ENCODE measurements at regions not wholly inside any gene's neighbourhood (a gene's known extent, or its start where the extent isn't known, plus 50 kb on each side); places are given as distances from the start of the nearest gene placed in this dataset.

- TF ChIP-seq, protein P1, sequence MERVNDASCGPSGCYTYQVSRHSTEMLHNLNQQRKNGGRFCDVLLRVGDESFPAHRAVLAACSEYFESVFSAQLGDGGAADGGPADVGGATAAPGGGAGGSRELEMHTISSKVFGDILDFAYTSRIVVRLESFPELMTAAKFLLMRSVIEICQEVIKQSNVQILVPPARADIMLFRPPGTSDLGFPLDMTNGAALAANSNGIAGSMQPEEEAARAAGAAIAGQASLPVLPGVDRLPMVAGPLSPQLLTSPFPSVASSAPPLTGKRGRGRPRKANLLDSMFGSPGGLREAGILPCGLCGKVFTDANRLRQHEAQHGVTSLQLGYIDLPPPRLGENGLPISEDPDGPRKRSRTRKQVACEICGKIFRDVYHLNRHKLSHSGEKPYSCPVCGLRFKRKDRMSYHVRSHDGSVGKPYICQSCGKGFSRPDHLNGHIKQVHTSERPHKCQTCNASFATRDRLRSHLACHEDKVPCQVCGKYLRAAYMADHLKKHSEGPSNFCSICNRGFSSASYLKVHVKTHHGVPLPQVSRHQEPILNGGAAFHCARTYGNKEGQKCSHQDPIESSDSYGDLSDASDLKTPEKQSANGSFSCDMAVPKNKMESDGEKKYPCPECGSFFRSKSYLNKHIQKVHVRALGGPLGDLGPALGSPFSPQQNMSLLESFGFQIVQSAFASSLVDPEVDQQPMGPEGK (CRISPR knock-in tag; IDR thresholded peaks at IDR 0.05; ENCODE audit: borderline replicate concordance) = no peak
- TF ChIP-seq PPARA (CRISPR knock-in tag; IDR thresholded peaks at IDR 0.05; ENCODE audit: borderline replicate concordance) (no peak), ZNF70 (CRISPR knock-in tag; IDR thresholded peaks at IDR 0.05) (no peak), RARB (CRISPR knock-in tag; IDR thresholded peaks at IDR 0.05) (no peak), BACH2 (CRISPR knock-in tag; IDR thresholded peaks at IDR 0.05; ENCODE audit: borderline replicate concordance) (no peak), GLIS3 (CRISPR knock-in tag; IDR thresholded peaks at IDR 0.05) (no peak), ZNF565 (CRISPR knock-in tag; conservative IDR thresholded peaks at IDR 0.05; ENCODE audit: low read depth) (no peak), ZFP30 (CRISPR knock-in tag; IDR thresholded peaks at IDR 0.05) (no peak), ZC3H10 (CRISPR knock-in tag; IDR thresholded peaks at IDR 0.05) (no peak), TCF4 (CRISPR knock-in tag; IDR thresholded peaks at IDR 0.05; ENCODE audit: borderline replicate concordance) (no peak), OSR1 (CRISPR knock-in tag; IDR thresholded peaks at IDR 0.05) (no peak)
These were observed 104.6 kb downstream of the MSX2 start for GRCh38 chr5:174828804-174829510.
